ENCODE measurements at regions not wholly inside any gene's neighbourhood (a gene's known extent, or its start where the extent isn't known, plus 50 kb on each side); places are given as distances from the start of the nearest gene placed in this dataset.

DNA sequence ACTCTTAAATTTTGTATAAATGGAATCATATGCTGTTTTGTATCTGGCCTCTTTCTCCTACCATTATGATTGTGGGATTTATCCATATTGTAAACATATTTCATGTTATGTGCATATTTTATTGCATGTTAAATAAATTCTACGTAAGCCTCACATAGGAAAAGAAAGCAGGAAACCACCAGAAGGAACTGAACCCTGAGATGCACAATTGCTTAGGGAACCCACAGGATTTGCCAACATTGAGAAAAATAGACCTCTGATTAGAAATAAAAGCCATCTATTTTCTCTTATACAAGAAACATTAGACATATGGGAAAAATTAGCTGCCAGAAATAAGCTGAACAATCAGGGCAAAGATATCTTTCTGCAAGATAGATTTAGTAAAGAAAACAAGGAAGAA, 111.2 kb upstream of the CARMIL1 start:
- H3K36me3 ChIP-seq (ENCODE audit: insufficient read depth in 1 of 2, low read depth in 1 of 2): no peaks in the 10 kb centered on the region
- ATAC-seq (no peak), DNase-seq (no peak)
- H3K27ac ChIP-seq: no peak overlapping the region
- H3K4me1 ChIP-seq: no peaks in the 10 kb centered on the region
- 88 to 97% (median 89%) methylated on average over 1 of the region's 1 CpG for WGBS, 3 donors
- intact Hi-C loops (cut with DNase I): no loop called here
- H3K27me3 ChIP-seq (ENCODE audit: insufficient read depth in 3 of 3, low read length in 2 of 3): no peaks in the 10 kb centered on the region
- no peaks in the 10 kb centered on the region for H3K9me3 ChIP-seq
- TF ChIP-seq, protein P1, sequence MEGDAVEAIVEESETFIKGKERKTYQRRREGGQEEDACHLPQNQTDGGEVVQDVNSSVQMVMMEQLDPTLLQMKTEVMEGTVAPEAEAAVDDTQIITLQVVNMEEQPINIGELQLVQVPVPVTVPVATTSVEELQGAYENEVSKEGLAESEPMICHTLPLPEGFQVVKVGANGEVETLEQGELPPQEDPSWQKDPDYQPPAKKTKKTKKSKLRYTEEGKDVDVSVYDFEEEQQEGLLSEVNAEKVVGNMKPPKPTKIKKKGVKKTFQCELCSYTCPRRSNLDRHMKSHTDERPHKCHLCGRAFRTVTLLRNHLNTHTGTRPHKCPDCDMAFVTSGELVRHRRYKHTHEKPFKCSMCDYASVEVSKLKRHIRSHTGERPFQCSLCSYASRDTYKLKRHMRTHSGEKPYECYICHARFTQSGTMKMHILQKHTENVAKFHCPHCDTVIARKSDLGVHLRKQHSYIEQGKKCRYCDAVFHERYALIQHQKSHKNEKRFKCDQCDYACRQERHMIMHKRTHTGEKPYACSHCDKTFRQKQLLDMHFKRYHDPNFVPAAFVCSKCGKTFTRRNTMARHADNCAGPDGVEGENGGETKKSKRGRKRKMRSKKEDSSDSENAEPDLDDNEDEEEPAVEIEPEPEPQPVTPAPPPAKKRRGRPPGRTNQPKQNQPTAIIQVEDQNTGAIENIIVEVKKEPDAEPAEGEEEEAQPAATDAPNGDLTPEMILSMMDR (IDR thresholded peaks at IDR 0.05): no peak
- H3K4me3 ChIP-seq: no peak overlapping the region

DNA sequence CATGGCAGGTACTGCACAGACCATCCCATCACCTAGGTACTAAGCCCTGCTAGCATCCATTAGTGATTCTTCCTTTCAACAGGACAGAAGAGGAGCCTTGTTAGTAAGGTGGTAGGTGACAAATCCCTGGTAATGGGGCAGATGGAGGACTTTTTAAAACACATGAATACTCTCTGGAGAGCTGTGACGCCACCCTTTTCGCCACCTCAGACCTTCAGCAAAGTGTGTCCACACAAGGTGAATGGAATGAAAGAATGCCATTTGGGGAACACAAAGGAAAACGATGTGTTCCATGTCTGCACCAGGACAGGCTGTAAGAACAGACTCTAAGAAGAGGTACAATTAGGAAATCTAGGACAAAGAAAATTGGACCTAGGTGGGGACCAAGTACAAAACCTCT, 110.5 kb upstream of the CARMIL1 start:
- ATAC-seq (no peak), DNase-seq (no peak)
- Histone ChIP-seq H3K36me3 (ENCODE audit: insufficient read depth in 1 of 2, low read depth in 1 of 2) (no peaks in the 10 kb centered on the region), H3K4me1 (no peaks in the 10 kb centered on the region), H3K27ac (no peak overlapping the region), H3K4me3 (no peak overlapping the region), H3K9me3 (no peaks in the 10 kb centered on the region), H3K27me3 (ENCODE audit: insufficient read depth in 3 of 3, low read length in 2 of 3) (no peaks in the 10 kb centered on the region)
- TF ChIP-seq, protein P1 (IDR thresholded peaks at IDR 0.05): no peak
- 86 to 90% (median 86%) methylated on average over 3 of the region's 3 CpGs for WGBS, 3 donors
- intact Hi-C loops (cut with DNase I): no loop called here

DNA sequence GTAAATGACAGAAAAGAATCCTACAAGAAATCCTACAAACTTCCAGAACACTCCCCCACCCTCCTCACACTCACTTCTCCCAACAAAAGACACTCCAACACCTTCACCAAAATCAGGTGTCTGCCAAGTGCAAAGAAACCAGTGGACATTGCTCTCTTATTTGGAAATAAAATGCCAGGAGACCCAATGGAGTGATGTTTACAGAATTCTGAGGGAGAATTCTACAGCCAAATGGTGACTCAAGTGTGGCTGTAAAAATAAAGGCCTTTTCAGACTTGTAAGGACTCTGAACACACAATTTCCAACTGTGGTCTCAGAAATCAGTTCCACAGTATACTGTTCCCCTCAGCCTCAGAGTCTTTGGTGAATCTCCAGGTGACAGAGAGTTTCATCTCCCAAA, 109.6 kb upstream of the CARMIL1 start:
- intact Hi-C loops (cut with DNase I): no loop called here
- Histone ChIP-seq H3K27me3 (ENCODE audit: insufficient read depth in 3 of 3, low read length in 2 of 3) (no peaks in the 10 kb centered on the region), H3K9me3 (no peaks in the 10 kb centered on the region), H3K4me1 (no peaks in the 10 kb centered on the region), H3K4me3 (no peak overlapping the region), H3K27ac (no peak overlapping the region), H3K36me3 (ENCODE audit: insufficient read depth in 1 of 2, low read depth in 1 of 2) (no peaks in the 10 kb centered on the region)
- TF ChIP-seq, protein P1 (IDR thresholded peaks at IDR 0.05): no peak
- no peak for DNase-seq
- no peak for ATAC-seq

- no peak for ATAC-seq
- intact Hi-C loops (cut with DNase I): no loop called here
- no peak for DNase-seq
- 76 to 83% (median 80%) methylated on average over 7 of the region's 7 CpGs for WGBS, 3 donors
- H3K4me1 ChIP-seq: no peaks in the 10 kb centered on the region
- H3K27me3 ChIP-seq (ENCODE audit: insufficient read depth in 3 of 3, low read length in 2 of 3): no peaks in the 10 kb centered on the region
- H3K9me3 ChIP-seq: no peaks in the 10 kb centered on the region
- TF ChIP-seq, protein P1 (IDR thresholded peaks at IDR 0.05): no peak
- H3K27ac ChIP-seq: no peak overlapping the region
- no peaks in the 10 kb centered on the region for H3K36me3 ChIP-seq (ENCODE audit: insufficient read depth in 1 of 2, low read depth in 1 of 2)
- no peak overlapping the region for H3K4me3 ChIP-seq
These were observed 109.2 kb upstream of the CARMIL1 start for GRCh38 chr6:25169961-25170360.

DNA sequence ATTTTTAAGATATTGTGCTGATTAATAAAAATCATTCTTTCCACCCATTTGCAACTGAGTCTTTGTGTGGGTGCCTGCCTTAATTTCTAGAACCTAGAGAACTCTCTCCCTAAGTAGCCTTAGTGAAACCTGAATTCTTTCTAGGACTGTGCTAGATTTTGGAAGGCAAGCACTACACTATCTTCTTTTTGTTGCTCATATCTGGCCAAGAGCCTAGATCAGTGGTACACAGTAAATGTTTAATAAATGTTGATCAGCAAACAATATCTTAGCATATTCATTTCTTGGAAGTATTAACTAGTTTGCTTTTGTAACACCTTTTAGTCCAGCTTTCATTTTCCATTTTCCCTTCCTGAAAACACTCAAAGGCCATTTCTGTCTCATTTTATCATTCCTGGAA, 108.5 kb upstream of the CARMIL1 start:
- Histone ChIP-seq H3K27me3 (ENCODE audit: insufficient read depth in 3 of 3, low read length in 2 of 3) (no peaks in the 10 kb centered on the region), H3K4me3 (no peak overlapping the region), H3K9me3 (no peaks in the 10 kb centered on the region), H3K4me1 (no peaks in the 10 kb centered on the region), H3K36me3 (ENCODE audit: insufficient read depth in 1 of 2, low read depth in 1 of 2) (no peaks in the 10 kb centered on the region), H3K27ac (no peak overlapping the region)
- intact Hi-C loops (cut with DNase I): no loop called here
- no peak for ATAC-seq
- TF ChIP-seq, protein P1 (IDR thresholded peaks at IDR 0.05): no peak
- DNase-seq: no peak
